B cell (primary cell): ENCODE measurements at regions not wholly inside any gene's neighbourhood (a gene's known extent, or its start where the extent isn't known, plus 50 kb on each side); places are given as distances from the start of the nearest gene placed in this dataset.

Experiments used
- ATAC-seq: fragments of 200-7000 bp; cut with Tn5 transposase; one replicate; pipeline ENCODE4 v1.10.0; 2021; ENCODE audit warnings: low read depth, mild to moderate bottlenecking, moderate number of reproducible peaks, moderate library complexity
- CTCF ChIA-PET: fragments of 350-600 bp; sonication (Branson Sonifier 250); formaldehyde crosslinking; loops from one replicate; lab custom pipeline; 2021; ENCODE audit warnings: antibody characterized with exemption, inconsistent platforms; lab: Charles Lee
- POLR2A ChIA-PET: fragments of 350-600 bp; sonication (Branson Sonifier 250); formaldehyde crosslinking; loops from one replicate; lab custom pipeline; 2021; ENCODE audit warnings: antibody characterized with exemption; lab: Charles Lee
- DNase-seq: peaks from one replicate; pipeline ENCODE4 v3.0.0; 2013
- H2AFZ ChIP-seq: 2 replicates; pipeline ENCODE4 v1.6.1; 2012; ENCODE audit warnings: mild to moderate bottlenecking, low read depth, low read length; ENCODE audit not compliant: insufficient read depth, poor library complexity, severe bottlenecking
- H3K27ac ChIP-seq, 2 donors: 1 replicate in 1 of 2; 2 replicates in 1 of 2; pipeline ENCODE4 v1.5.1; 2012 to 2013; ENCODE audit warnings: low read length in 2 of 2, mild to moderate bottlenecking in 2 of 2, moderate library complexity in 1 of 2
- H3K27me3 ChIP-seq, 4 experiments: fragments of 200-600 bp in 1 of 4; sonication (generic) in 1 of 4; replicated peaks in 1 of 4; 1 replicate in 2 of 4; 2 replicates in 2 of 4; pipeline versions ENCODE4 v1.6.1 to v1.7.0; 2013 to 2016; ENCODE audit warnings: low read length in 3 of 4, mild to moderate bottlenecking in 2 of 4, mixed read lengths in 1 of 4, moderate library complexity in 1 of 4; ENCODE audit not compliant: insufficient read depth in 4 of 4, control insufficient read depth in 3 of 4; ENCODE audit errors: control extremely low read depth in 1 of 4
- H3K36me3 ChIP-seq, 2 experiments: replicated peaks in 1 of 2; 1 replicate in 1 of 2; 2 replicates in 1 of 2; pipeline versions ENCODE4 v1.6.1 to v1.7.1; 2013; ENCODE audit warnings: low read length in 1 of 2; ENCODE audit not compliant: insufficient read depth in 2 of 2, control insufficient read depth in 1 of 2; ENCODE audit errors: control extremely low read depth in 1 of 2, extremely low read depth in 1 of 2
- H3K4me1 ChIP-seq, 2 donors: fragments of 200-600 bp in 1 of 2; sonication (generic) in 1 of 2; 1 replicate in 1 of 2; 2 replicates in 1 of 2; pipeline versions ENCODE4 v1.5.1 to v1.6.1; 2013 to 2017; ENCODE audit warnings: low read length in 2 of 2; ENCODE audit not compliant: control insufficient read depth in 2 of 2, insufficient read depth in 2 of 2
- H3K4me2 ChIP-seq: replicated peaks from 2 replicates; pipeline ENCODE3; 2012; ENCODE audit warnings: mild to moderate bottlenecking, low read depth, low read length; ENCODE audit not compliant: poor library complexity, severe bottlenecking
- H3K4me3 ChIP-seq, 5 experiments: fragments of 200-600 bp in 1 of 5; sonication (generic) in 1 of 5; 1 replicate in 3 of 5; 2 replicates in 2 of 5; pipeline versions ENCODE4 v1.5.1 to v1.7.0; 2011 to 2016; ENCODE audit warnings: low read length in 4 of 5, mild to moderate bottlenecking in 4 of 5, low read depth in 2 of 5, control low read depth in 1 of 5, moderate library complexity in 1 of 5; ENCODE audit not compliant: insufficient read depth in 1 of 5; ENCODE audit errors: control extremely low read depth in 1 of 5, extremely low read depth in 1 of 5
- H3K79me2 ChIP-seq: fragments of 200-600 bp; sonication (generic); one replicate; pipeline ENCODE4 v1.6.0; 2016; ENCODE audit warnings: low read length; ENCODE audit not compliant: control insufficient read depth, insufficient read depth
- H3K9ac ChIP-seq: fragments of 200-600 bp; sonication (generic); 2 replicates; pipeline ENCODE4 v1.6.1; 2017; ENCODE audit warnings: mild to moderate bottlenecking, low read length, moderate library complexity
- H3K9me3 ChIP-seq, 3 donors: one replicate each; pipeline versions ENCODE4 v1.6.1 to v1.7.1; 2013; ENCODE audit warnings: low read length in 2 of 3; ENCODE audit not compliant: control insufficient read depth in 2 of 3, insufficient read depth in 1 of 3; ENCODE audit errors: control extremely low read depth in 1 of 3
- H4K20me1 ChIP-seq: 2 replicates; pipeline ENCODE4 v1.6.0; 2012; ENCODE audit warnings: mild to moderate bottlenecking, low read length; ENCODE audit not compliant: insufficient read depth, control insufficient read depth, poor library complexity, severe bottlenecking
- H3K27ac Mint-ChIP-seq: one replicate; pipeline ENCODE4 v1.8.0; 2021; ENCODE audit warnings: mixed read lengths
- H3K27me3 Mint-ChIP-seq: one replicate; pipeline ENCODE4 v1.8.0; 2021; ENCODE audit warnings: mixed read lengths
- H3K4me1 Mint-ChIP-seq: one replicate; pipeline ENCODE4 v1.8.0; 2021; ENCODE audit warnings: mixed read lengths
- H3K4me3 Mint-ChIP-seq: one replicate; pipeline ENCODE4 v1.8.0; 2021; ENCODE audit warnings: mixed read lengths
- H3K9me3 Mint-ChIP-seq: one replicate; pipeline ENCODE4 v1.8.0; 2022; ENCODE audit warnings: mixed read lengths; ENCODE audit not compliant: insufficient read depth
- CTCF ChIP-seq: fragments of 200-600 bp; IDR thresholded peaks from one replicate; pipeline ENCODE4 v1.8.0; 2022; ENCODE audit warnings: antibody characterized with exemption, mild to moderate bottlenecking
- EZH2 ChIP-seq: IDR thresholded peaks from 2 replicates; pipeline ENCODE4 v1.6.1; 2012; ENCODE audit warnings: borderline replicate concordance, low read depth, mild to moderate bottlenecking, moderate library complexity, low read length; ENCODE audit not compliant: insufficient read depth, poor library complexity, severe bottlenecking
- WGBS: methylation state at CpG from one replicate; pipeline ENCODE4 v1.1.5; 2013; ENCODE audit warnings: missing lambda C conversion rate; ENCODE audit not compliant: insufficient coverage; 5-methylcytosine and 5-hydroxymethylcytosine counted together
- intact Hi-C: fragments of 100-400 bp; cut with micrococcal nuclease; formaldehyde crosslinking; loops from one replicate; pipeline ENCODE4 v1.10.0; 2022

- Histone ChIP-seq H3K4me2 (no peak overlapping the region), H3K27me3 (no peaks in the 10 kb centered on the region), H2AFZ (no peak overlapping the region), H3K79me2 (no peaks in the 10 kb centered on the region), H3K9ac (no peak overlapping the region), H3K4me1 (no peaks in the 10 kb centered on the region), H3K27ac (no peak overlapping the region), H3K4me3 (no peak overlapping the region), H3K9me3 (peaks cover 0 to 27% (median 0%) of the 10 kb centered on the region in 3 donors), H4K20me1 (no peaks in the 10 kb centered on the region), H3K36me3 (no peaks in the 10 kb centered on the region)
- no peak for DNase-seq
- no peak for TF ChIP-seq CTCF
- TF ChIP-seq EZH2, result no peak
- Mint-ChIP-seq H3K27me3 (peaks cover 7% of the 10 kb centered on the region), H3K4me1 (no peaks in the 10 kb centered on the region), H3K4me3 (no peak overlapping the region), H3K27ac (no peak overlapping the region), H3K9me3 (peaks cover 3% of the 10 kb centered on the region)
- POLR2A ChIA-PET, result no interaction called here
- CTCF ChIA-PET, result no interaction called here
- intact Hi-C loops, result no loop called here
- ATAC-seq, result no peak
- 82% methylated on average over 3 of the region's 3 CpGs for WGBS
Observed at GRCh38 chr14:101086926-101087325, 183.4 kb upstream of the RTL1 start.

- Histone ChIP-seq H3K4me2 (no peak overlapping the region), H3K9ac (no peak overlapping the region), H3K79me2 (no peaks in the 10 kb centered on the region), H3K36me3 (no peaks in the 10 kb centered on the region), H3K4me3 (no peak overlapping the region), H3K4me1 (no peaks in the 10 kb centered on the region), H3K9me3 (peaks cover 0 to 27% (median 0%) of the 10 kb centered on the region in 3 donors), H3K27me3 (no peaks in the 10 kb centered on the region), H2AFZ (no peak overlapping the region), H4K20me1 (no peaks in the 10 kb centered on the region), H3K27ac (no peak overlapping the region)
- TF ChIP-seq CTCF (no peak), EZH2 (no peak)
- Mint-ChIP-seq H3K9me3 (peaks cover 3% of the 10 kb centered on the region), H3K27me3 (peaks cover 7% of the 10 kb centered on the region), H3K4me1 (no peaks in the 10 kb centered on the region), H3K27ac (no peak overlapping the region), H3K4me3 (no peak overlapping the region)
- DNase-seq (no peak), ATAC-seq (no peak)
- ChIA-PET CTCF (no interaction called here), POLR2A (no interaction called here)
- intact Hi-C loops, result no loop called here
- 90% methylated on average over 11 of the region's 11 CpGs for WGBS
Observed at GRCh38 chr14:101087614-101088394, 184.3 kb upstream of the RTL1 start.
